ENCODE measurements at regions not wholly inside any gene's neighbourhood (a gene's known extent, or its start where the extent isn't known, plus 50 kb on each side); places are given as distances from the start of the nearest gene placed in this dataset.
"Not testable (repeated sequence)": the region's sequence is repeated elsewhere in the genome, so short reads cannot be mapped to it uniquely, and the experiment has no call there.

GRCh38 chr20:51187261-51187660, 164.4 kb upstream of the KCNG1 start:
- no peak for DNase-seq (ENCODE audit: low read depth)

- DNase-seq (ENCODE audit: low read depth) = no peak
Observed at GRCh38 chr20:51185861-51186260, 163.0 kb upstream of the KCNG1 start.

GRCh38 chr20:51185277-51185676, 162.4 kb upstream of the KCNG1 start:
- no peak for DNase-seq (ENCODE audit: low read depth)

GRCh38 chr20:51184289-51184688, 161.4 kb upstream of the KCNG1 start:
- peak; percentile 34 for DNase-seq (ENCODE audit: low read depth)

- DNase-seq (ENCODE audit: low read depth) = no peak
Observed at GRCh38 chr20:51183451-51183850, 160.5 kb upstream of the KCNG1 start.

- no peak for DNase-seq (ENCODE audit: low read depth)
Observed at GRCh38 chr20:51182571-51182970, 159.7 kb upstream of the KCNG1 start.

GRCh38 chr20:51178153-51178552, 155.2 kb upstream of the KCNG1 start:
- DNase-seq (ENCODE audit: low read depth) = no peak

GRCh38 chr20:51176876-51177275, 154.0 kb upstream of the KCNG1 start:
- peak; percentile 15 for DNase-seq (ENCODE audit: low read depth)

- DNase-seq (ENCODE audit: low read depth) = no peak
Observed at GRCh38 chr20:51176446-51176845, 153.5 kb upstream of the KCNG1 start.

GRCh38 chr20:51175724-51176123, 152.8 kb upstream of the KCNG1 start:
- no peak for DNase-seq (ENCODE audit: low read depth)

GRCh38 chr20:51175156-51175555, 152.2 kb upstream of the KCNG1 start:
- no peak for DNase-seq (ENCODE audit: low read depth)

- no peak for DNase-seq (ENCODE audit: low read depth)
Observed at GRCh38 chr20:51174536-51174935, 151.6 kb upstream of the KCNG1 start.

GRCh38 chr20:51172558-51173428, 149.9 kb upstream of the KCNG1 start:
- peak; percentile 15 for DNase-seq (ENCODE audit: low read depth)

- no peak for DNase-seq (ENCODE audit: low read depth)
Observed at GRCh38 chr20:51171141-51171540, 148.2 kb upstream of the KCNG1 start.

- no peak for DNase-seq (ENCODE audit: low read depth)
Observed at GRCh38 chr20:51169813-51170212, 146.9 kb upstream of the KCNG1 start.

- DNase-seq (ENCODE audit: low read depth) = not testable (repeated sequence)
Observed at GRCh38 chr20:51167911-51168310, 145.0 kb upstream of the KCNG1 start.

GRCh38 chr20:51166489-51166888, 143.6 kb upstream of the KCNG1 start:
- no peak for DNase-seq (ENCODE audit: low read depth)

GRCh38 chr20:51165131-51165530, 142.2 kb upstream of the KCNG1 start:
- DNase-seq (ENCODE audit: low read depth) = no peak

- no peak for DNase-seq (ENCODE audit: low read depth)
Observed at GRCh38 chr20:51164731-51165130, 141.8 kb upstream of the KCNG1 start.

- DNase-seq (ENCODE audit: low read depth) = no peak
Observed at GRCh38 chr20:51163996-51164600, 141.2 kb upstream of the KCNG1 start.

GRCh38 chr20:51162015-51162414, 139.1 kb upstream of the KCNG1 start:
- no peak for DNase-seq (ENCODE audit: low read depth)

- no peak for DNase-seq (ENCODE audit: low read depth)
Observed at GRCh38 chr20:51160821-51161220, 137.9 kb upstream of the KCNG1 start.

GRCh38 chr20:51159981-51160380, 137.1 kb upstream of the KCNG1 start:
- no peak for DNase-seq (ENCODE audit: low read depth)

GRCh38 chr20:51159303-51159702, 136.4 kb upstream of the KCNG1 start:
- no peak for DNase-seq (ENCODE audit: low read depth)
